Ishikawa (cell line): ENCODE measurements at regions not wholly inside any gene's neighbourhood (a gene's known extent, or its start where the extent isn't known, plus 50 kb on each side); places are given as distances from the start of the nearest gene placed in this dataset.

Experiments used
- CEBPB ChIP-seq: IDR thresholded peaks from 2 replicates; pipeline ENCODE4 v1.6.1; 2012
- CREB1 ChIP-seq: IDR thresholded peaks from 2 replicates; pipeline ENCODE4 v1.6.1; 2012; ENCODE audit warnings: low read depth
- EGR1 ChIP-seq: IDR thresholded peaks from 2 replicates; pipeline ENCODE4 v1.6.1; 2012
- EP300 ChIP-seq: IDR thresholded peaks from 2 replicates; pipeline ENCODE4 v1.6.1; 2012; ENCODE audit warnings: borderline replicate concordance
- FOXM1 ChIP-seq: IDR thresholded peaks from 2 replicates; pipeline ENCODE4 v1.6.1; 2012; ENCODE audit warnings: low read depth, borderline replicate concordance
- NFIC ChIP-seq: IDR thresholded peaks from 2 replicates; pipeline ENCODE4 v1.6.1; 2012
- RAD21 ChIP-seq: IDR thresholded peaks from 2 replicates; pipeline ENCODE4 v1.6.1; 2012; ENCODE audit warnings: low read depth
- TAF1 ChIP-seq: IDR thresholded peaks from 2 replicates; pipeline ENCODE4 v1.6.1; 2012; ENCODE audit warnings: low read depth, mild to moderate bottlenecking
- TCF12 ChIP-seq: IDR thresholded peaks from 2 replicates; pipeline ENCODE4 v1.6.1; 2012; ENCODE audit warnings: low read depth
- TEAD4 ChIP-seq: IDR thresholded peaks from 2 replicates; pipeline ENCODE4 v1.6.1; 2012
- YY1 ChIP-seq: IDR thresholded peaks from 2 replicates; pipeline ENCODE4 v1.6.1; 2012; ENCODE audit warnings: low read depth
- ZBTB7A ChIP-seq: IDR thresholded peaks from 2 replicates; pipeline ENCODE4 v1.6.1; 2012; ENCODE audit warnings: low read depth
- TF ChIP-seq, protein P1 (sequence below): IDR thresholded peaks from 2 replicates; pipeline ENCODE4 v1.6.1; 2012; ENCODE audit warnings: low read depth, mild to moderate bottlenecking
- TF ChIP-seq, protein P2 (sequence below): IDR thresholded peaks from 2 replicates; pipeline ENCODE4 v1.6.1; 2012
- TF ChIP-seq, protein P3 (sequence below): IDR thresholded peaks from 2 replicates; pipeline ENCODE4 v1.6.1; 2012

DNA sequence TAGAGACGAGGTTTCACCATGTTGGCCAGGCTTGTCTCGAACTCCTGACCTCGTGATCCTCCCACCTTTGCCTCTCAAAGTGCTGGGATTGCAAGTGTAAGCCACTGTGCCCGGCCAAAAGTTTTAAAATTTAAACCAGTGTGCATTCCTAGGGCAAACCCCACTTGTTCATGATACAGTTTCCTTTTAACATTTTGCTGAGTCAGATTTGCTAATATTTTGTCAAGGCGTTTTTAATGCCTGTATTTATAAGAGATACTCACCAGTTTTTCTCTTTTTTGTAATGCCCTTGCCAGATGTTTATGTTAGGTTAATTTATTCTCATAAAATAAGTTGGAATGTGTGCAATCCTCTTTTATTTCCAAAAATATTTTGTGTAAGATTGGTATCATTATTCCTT, 927.4 kb downstream of the DNAJB9 start:
- no peak for TF ChIP-seq RAD21
- TF ChIP-seq YY1: no peak
- TF ChIP-seq EGR1: no peak
- no peak for TF ChIP-seq FOXM1
- no peak for TF ChIP-seq NFIC
- TF ChIP-seq, protein P1, sequence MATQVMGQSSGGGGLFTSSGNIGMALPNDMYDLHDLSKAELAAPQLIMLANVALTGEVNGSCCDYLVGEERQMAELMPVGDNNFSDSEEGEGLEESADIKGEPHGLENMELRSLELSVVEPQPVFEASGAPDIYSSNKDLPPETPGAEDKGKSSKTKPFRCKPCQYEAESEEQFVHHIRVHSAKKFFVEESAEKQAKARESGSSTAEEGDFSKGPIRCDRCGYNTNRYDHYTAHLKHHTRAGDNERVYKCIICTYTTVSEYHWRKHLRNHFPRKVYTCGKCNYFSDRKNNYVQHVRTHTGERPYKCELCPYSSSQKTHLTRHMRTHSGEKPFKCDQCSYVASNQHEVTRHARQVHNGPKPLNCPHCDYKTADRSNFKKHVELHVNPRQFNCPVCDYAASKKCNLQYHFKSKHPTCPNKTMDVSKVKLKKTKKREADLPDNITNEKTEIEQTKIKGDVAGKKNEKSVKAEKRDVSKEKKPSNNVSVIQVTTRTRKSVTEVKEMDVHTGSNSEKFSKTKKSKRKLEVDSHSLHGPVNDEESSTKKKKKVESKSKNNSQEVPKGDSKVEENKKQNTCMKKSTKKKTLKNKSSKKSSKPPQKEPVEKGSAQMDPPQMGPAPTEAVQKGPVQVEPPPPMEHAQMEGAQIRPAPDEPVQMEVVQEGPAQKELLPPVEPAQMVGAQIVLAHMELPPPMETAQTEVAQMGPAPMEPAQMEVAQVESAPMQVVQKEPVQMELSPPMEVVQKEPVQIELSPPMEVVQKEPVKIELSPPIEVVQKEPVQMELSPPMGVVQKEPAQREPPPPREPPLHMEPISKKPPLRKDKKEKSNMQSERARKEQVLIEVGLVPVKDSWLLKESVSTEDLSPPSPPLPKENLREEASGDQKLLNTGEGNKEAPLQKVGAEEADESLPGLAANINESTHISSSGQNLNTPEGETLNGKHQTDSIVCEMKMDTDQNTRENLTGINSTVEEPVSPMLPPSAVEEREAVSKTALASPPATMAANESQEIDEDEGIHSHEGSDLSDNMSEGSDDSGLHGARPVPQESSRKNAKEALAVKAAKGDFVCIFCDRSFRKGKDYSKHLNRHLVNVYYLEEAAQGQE: no peak
- no peak for TF ChIP-seq EP300
- TF ChIP-seq CEBPB: no peak
- TF ChIP-seq, protein P2, sequence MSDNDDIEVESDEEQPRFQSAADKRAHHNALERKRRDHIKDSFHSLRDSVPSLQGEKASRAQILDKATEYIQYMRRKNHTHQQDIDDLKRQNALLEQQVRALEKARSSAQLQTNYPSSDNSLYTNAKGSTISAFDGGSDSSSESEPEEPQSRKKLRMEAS: no peak
- no peak for TF ChIP-seq TEAD4
- no peak for TF ChIP-seq ZBTB7A

DNA sequence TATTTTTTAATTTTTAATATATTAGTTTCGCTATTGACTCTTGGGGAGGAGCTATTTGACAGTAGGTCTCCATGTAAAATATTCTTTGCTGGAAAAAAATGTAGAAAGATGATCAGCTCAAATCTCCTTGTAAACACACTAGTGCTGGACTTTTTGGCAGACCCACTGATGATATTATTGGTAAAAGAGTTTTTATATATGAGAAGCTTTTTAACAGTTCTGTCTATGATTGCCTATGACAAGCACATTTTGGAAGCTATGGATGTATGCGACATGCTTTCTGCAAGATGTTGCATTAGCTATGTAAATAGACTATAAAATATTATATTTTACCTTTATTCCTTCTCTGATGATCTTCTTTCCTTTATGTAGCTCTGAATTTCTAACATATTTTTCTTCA, 928.5 kb downstream of the DNAJB9 start:
- TF ChIP-seq ZBTB7A (no peak), CEBPB (no peak), CREB1 (no peak), TCF12 (no peak), EGR1 (no peak), TAF1 (no peak), FOXM1 (no peak), NFIC (no peak), RAD21 (no peak), EP300 (no peak), YY1 (no peak), TEAD4 (no peak)
- TF ChIP-seq, protein P2: no peak
- TF ChIP-seq, protein P1: no peak
- TF ChIP-seq, protein P3, sequence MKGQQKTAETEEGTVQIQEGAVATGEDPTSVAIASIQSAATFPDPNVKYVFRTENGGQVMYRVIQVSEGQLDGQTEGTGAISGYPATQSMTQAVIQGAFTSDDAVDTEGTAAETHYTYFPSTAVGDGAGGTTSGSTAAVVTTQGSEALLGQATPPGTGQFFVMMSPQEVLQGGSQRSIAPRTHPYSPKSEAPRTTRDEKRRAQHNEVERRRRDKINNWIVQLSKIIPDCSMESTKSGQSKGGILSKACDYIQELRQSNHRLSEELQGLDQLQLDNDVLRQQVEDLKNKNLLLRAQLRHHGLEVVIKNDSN: no peak

DNA sequence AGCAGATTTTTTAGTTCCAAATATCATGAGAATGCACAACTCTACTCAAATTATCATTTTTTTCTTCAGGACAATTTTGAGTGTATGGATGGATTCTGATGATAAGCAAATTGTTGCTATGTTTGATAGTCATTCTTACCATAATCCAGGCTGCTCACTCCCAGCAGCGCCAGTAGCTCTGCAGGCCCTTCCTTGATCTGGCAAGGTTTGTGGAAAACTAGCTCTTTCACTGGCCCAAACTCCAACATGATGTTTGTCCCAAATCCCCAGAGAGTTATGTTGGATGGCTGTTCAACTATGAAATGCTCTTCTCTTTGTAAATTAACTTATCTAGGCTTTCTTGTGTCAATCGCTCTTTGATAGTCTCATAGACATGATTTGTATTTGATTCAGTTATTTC, 933.7 kb downstream of the DNAJB9 start:
- TF ChIP-seq FOXM1 (no peak), EGR1 (no peak), RAD21 (no peak), ZBTB7A (no peak), CREB1 (no peak), TAF1 (no peak), TEAD4 (no peak), NFIC (no peak)

DNA sequence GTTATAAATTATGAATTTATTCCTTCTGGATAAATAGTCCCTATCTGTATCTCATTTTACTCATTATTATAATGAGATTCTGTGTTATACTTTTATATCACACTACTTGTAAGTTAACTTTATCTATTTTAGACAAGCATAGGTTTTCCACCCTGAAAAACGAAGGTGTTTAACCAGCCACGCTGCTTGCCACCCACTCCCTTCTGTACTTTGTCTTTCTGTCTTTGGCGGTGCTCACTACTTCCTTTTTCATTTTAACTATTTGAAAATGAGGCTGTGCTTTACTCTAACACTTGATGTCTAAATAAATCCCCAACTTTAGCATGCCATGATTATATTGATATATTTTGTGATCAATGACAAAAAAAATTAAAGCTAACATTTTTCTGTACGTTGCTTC, 952.9 kb downstream of the DNAJB9 start:
- TF ChIP-seq TCF12: no peak

DNA sequence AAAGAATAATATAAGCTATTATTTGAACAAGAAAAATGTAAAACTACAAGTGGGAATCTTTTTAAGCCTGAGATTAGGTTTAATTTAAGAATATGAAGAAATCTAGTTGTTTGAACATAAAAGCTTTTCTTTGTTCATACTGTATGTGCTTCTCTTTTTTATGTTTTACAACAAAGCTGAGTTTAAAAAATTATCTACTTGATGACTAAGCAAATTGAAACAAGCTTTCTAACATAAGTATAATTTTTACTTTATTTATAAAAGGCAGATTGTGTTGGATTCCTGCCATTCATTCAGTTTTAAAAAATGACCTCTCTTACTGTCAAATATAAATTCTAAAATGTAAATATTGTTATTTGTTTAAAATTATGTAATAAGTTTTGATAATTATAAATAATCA, 958.2 kb downstream of the DNAJB9 start:
- TF ChIP-seq CEBPB (no peak), CREB1 (no peak), YY1 (no peak), RAD21 (no peak), FOXM1 (no peak), EP300 (no peak)
- TF ChIP-seq, protein P1: no peak
- TF ChIP-seq, protein P2: no peak

DNA sequence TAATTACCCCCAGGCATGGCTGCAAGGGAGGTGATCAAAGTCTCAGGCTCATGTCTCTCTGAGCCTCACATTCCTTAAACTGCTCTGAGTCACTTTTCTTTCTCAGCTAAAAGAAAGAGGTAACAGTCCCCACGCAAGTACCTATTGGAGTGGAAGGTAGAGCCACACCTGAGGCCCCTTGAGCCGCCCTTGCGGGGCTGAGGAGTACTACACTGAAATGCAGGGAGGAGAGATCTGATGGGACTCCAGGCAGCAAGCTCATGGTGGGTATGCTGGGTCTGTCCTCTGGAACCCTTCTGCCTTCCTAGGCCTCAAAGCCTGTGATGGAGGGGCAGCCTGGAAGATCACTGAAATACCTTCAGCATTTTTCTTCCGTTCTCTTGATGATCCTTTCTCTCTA, 960.0 kb downstream of the DNAJB9 start:
- TF ChIP-seq, protein P3: no peak
- TF ChIP-seq TCF12 (no peak), FOXM1 (no peak), CREB1 (no peak), TAF1 (no peak), YY1 (no peak), TEAD4 (no peak), EP300 (no peak), NFIC (no peak), EGR1 (no peak), RAD21 (no peak), CEBPB (no peak), ZBTB7A (no peak)
- TF ChIP-seq, protein P2: no peak
- TF ChIP-seq, protein P1: no peak
